ENCODE measurements at regions not wholly inside any gene's neighbourhood (a gene's known extent, or its start where the extent isn't known, plus 50 kb on each side); places are given as distances from the start of the nearest gene placed in this dataset.

- TF ChIP-seq CTCF (IDR thresholded peaks at IDR 0.05) (no peak), POLR2A (IDR thresholded peaks at IDR 0.05) (no peak), POLR2AphosphoS5 (IDR thresholded peaks at IDR 0.05) (no peak)
These were observed 95.1 kb upstream of the CELF4 start for GRCh38 chr18:37660658-37661057.
